MCF 10A (cell line): ENCODE measurements at regions not wholly inside any gene's neighbourhood (a gene's known extent, or its start where the extent isn't known, plus 50 kb on each side); places are given as distances from the start of the nearest gene placed in this dataset.
"Not testable (repeated sequence)": the region's sequence is repeated elsewhere in the genome, so short reads cannot be mapped to it uniquely, and the experiment has no call there.

Experiments
- BruUV-seq: library from RNA; stranded (reverse); fragments of 400-500 nt; replicated peaks from 2 replicates; lab custom pipeline; 2021; lab: Mats Ljungman, UMichigan
- CTCF ChIA-PET: fragments of 300-600 bp; sonication (Branson Sonifier 250); formaldehyde crosslinking; extraction: SDS; loops from one replicate; lab custom pipeline; 2021; ENCODE audit warnings: antibody characterized with exemption, inconsistent platforms; lab: Yijun Ruan, JAX
- POLR2A ChIA-PET: fragments of 300-600, 350-650 bp; sonication (Branson Sonifier 250); formaldehyde crosslinking; extraction: SDS; loops from one replicate; lab custom pipeline; 2020; ENCODE audit warnings: antibody characterized with exemption, inconsistent platforms; lab: Yijun Ruan, JAX
- DNase-seq: peaks from one replicate; pipeline ENCODE4 v3.0.0-alpha.2; 2018; ENCODE audit not compliant: unreplicated experiment
- H3K27ac Mint-ChIP-seq: one replicate; pipeline ENCODE4 v1.8.0; 2022; ENCODE audit warnings: mild to moderate bottlenecking, low read depth, mixed read lengths; ENCODE audit not compliant: unreplicated experiment
- H3K27me3 Mint-ChIP-seq: one replicate; pipeline ENCODE4 v1.8.0; 2022; ENCODE audit warnings: mixed read lengths; ENCODE audit not compliant: insufficient read depth, unreplicated experiment
- H3K36me3 Mint-ChIP-seq: one replicate; pipeline ENCODE4 v1.8.0; 2022; ENCODE audit warnings: mild to moderate bottlenecking, moderate library complexity, mixed read lengths; ENCODE audit not compliant: insufficient read depth, unreplicated experiment
- H3K4me1 Mint-ChIP-seq: one replicate; pipeline ENCODE4 v1.8.0; 2022; ENCODE audit warnings: mixed read lengths; ENCODE audit not compliant: insufficient read depth, unreplicated experiment
- H3K4me3 Mint-ChIP-seq: one replicate; pipeline ENCODE4 v1.8.0; 2022; ENCODE audit warnings: mild to moderate bottlenecking, moderate library complexity, mixed read lengths; ENCODE audit not compliant: unreplicated experiment
- H3K9me3 Mint-ChIP-seq: one replicate; pipeline ENCODE4 v1.8.0; 2022; ENCODE audit warnings: mixed read lengths; ENCODE audit not compliant: unreplicated experiment
- CTCF ChIP-seq: fragments of 200-600 bp; IDR thresholded peaks from one replicate; pipeline ENCODE4 v1.8.0; 2022; ENCODE audit warnings: antibody characterized with exemption, mild to moderate bottlenecking; ENCODE audit not compliant: unreplicated experiment
- intact Hi-C: fragments of 100-400 bp; cut with micrococcal nuclease; formaldehyde crosslinking; loops from 2 replicates; pipeline ENCODE4 v1.14.1; 2022

DNA sequence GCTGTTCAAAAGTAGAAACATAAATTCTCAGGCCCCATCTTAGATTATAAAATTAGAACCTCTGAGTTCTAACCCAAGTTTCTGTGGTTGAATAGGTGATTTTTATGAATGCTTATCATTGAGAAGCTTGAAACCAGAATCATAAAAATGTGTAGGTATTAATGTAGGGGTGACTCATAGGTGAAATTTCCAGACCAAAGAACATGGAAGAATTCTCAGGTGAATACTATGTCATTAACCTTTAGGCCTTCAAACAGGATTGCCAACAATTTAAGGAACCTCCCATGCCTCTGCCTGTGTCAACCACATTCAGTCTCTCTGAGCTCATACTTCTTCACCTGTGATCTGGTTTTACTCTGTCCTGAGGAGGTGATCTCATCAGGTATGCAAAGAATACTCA, 177.8 kb downstream of the NPFFR2 start:
- H3K27me3 Mint-ChIP-seq: no peaks in the 10 kb centered on the region
- no peak overlapping the region for H3K4me3 Mint-ChIP-seq
- no peak for TF ChIP-seq CTCF
- H3K36me3 Mint-ChIP-seq: no peaks in the 10 kb centered on the region
- ChIA-PET CTCF (interaction anchor here (0.8 to 1.0 kb wide), 2 partner anchors 77 to 85 kb away, joined by 3 read pairs; no protein-coding TSS in a partner anchor), POLR2A (no interaction called here)
- BruUV-seq: no TSS peak
- H3K9me3 Mint-ChIP-seq: no peaks in the 10 kb centered on the region
- peaks cover 13% of the 10 kb centered on the region for H3K4me1 Mint-ChIP-seq
- peak overlapping the region; percentile 57 for H3K27ac Mint-ChIP-seq
- peak; percentile 42 for DNase-seq
- intact Hi-C loops: no loop called here

DNA sequence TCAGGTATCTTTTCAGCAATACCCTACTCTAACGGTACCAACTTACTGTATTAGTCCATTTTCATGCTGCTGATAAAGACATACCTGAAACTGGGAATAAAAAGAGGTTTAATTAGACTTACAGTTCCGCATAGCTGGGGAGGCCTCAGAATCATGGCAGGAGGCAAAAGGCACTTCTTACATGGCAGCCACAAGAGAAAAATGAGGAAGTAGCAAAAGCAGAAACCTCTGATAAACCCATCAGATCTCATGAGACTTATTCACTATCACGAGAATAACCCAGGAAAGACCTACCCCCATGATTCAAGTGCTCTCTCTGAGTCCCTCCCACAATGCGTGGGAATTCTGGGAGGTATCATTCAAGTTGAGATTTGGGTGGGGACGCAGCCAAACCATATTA, 182.0 kb downstream of the NPFFR2 start:
- intact Hi-C loops, H3K36me3 Mint-ChIP-seq, DNase-seq, H3K27me3 Mint-ChIP-seq, POLR2A ChIA-PET, BruUV-seq, H3K27ac Mint-ChIP-seq, CTCF ChIA-PET, H3K4me3 Mint-ChIP-seq, H3K4me1 Mint-ChIP-seq, H3K9me3 Mint-ChIP-seq: not testable (repeated sequence)

GRCh38 chr4:72215198-72215597, 183.4 kb downstream of the NPFFR2 start:
- CTCF ChIA-PET: no interaction called here
- BruUV-seq: no TSS peak
- H3K36me3 Mint-ChIP-seq: no peaks in the 10 kb centered on the region
- H3K4me1 Mint-ChIP-seq: no peaks in the 10 kb centered on the region
- H3K27me3 Mint-ChIP-seq: no peaks in the 10 kb centered on the region
- no peak overlapping the region for H3K27ac Mint-ChIP-seq
- intact Hi-C loops: no loop called here
- POLR2A ChIA-PET: no interaction called here
- no peak for TF ChIP-seq CTCF
- DNase-seq: no peak
- H3K4me3 Mint-ChIP-seq: no peak overlapping the region
- H3K9me3 Mint-ChIP-seq: no peaks in the 10 kb centered on the region

DNA sequence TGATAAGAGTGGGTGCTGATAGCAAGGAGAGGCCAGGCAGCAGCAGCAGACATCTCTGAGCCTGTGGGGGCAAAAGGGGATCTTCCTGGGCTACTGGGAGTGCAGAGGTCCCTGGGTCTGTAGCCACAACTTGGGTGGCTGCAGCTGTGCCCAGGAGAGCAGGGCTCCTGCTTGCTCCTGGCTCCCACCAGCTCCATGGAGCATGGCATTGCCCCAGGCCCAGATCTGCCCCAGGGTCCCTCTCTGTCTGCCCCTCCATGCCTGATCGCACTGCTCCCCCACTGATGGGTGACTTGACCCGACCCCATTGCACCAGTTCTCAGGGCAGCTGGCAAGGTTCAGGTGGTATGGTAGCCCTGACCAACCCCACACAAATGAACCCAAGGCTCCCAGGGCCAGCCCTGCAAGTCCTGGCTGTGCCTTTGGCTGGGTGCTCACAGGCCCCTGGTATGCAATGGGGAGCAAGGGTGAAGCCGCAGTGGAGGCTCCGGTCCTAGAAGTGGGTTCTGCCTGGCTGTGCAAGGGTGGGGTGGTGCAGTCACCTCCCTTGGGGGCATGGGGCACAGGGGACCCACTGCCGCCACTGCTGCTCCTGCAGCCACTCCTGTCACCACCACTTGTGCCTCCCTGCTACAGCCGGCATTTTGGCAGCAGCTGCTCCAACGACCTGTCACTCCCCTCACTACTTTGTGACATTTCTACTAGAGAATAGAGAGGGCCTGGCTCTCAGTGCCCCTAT, 184.9 kb downstream of the NPFFR2 start:
- no TSS peak for BruUV-seq
- Mint-ChIP-seq H3K27me3 (no peaks in the 10 kb centered on the region), H3K36me3 (no peaks in the 10 kb centered on the region), H3K27ac (no peak overlapping the region), H3K4me3 (no peak overlapping the region), H3K4me1 (no peaks in the 10 kb centered on the region), H3K9me3 (no peaks in the 10 kb centered on the region)
- ChIA-PET CTCF (no interaction called here), POLR2A (interaction anchor here (0.6 kb wide), 1 partner anchor 24 kb away, joined by 3 read pairs; no protein-coding TSS in a partner anchor)
- DNase-seq: no peak
- intact Hi-C loops: no loop called here
- TF ChIP-seq CTCF: no peak
